Fibroblast of gingiva (primary cell): ENCODE measurements at regions not wholly inside any gene's neighbourhood (a gene's known extent, or its start where the extent isn't known, plus 50 kb on each side); places are given as distances from the start of the nearest gene placed in this dataset.
"Not testable (repeated sequence)": the region's sequence is repeated elsewhere in the genome, so short reads cannot be mapped to it uniquely, and the experiment has no call there.

Experiments
- DNase-seq: peaks from one replicate; pipeline ENCODE4 v3.0.0-alpha.2; 2011; ENCODE audit warnings: low read depth

- DNase-seq = no peak
Observed at GRCh38 chr15:31433091-31433490, 106.5 kb downstream of the KLF13 start.

GRCh38 chr15:31433574-31433973, 106.9 kb downstream of the KLF13 start:
- DNase-seq = no peak

GRCh38 chr15:31434275-31434587, 107.6 kb downstream of the KLF13 start:
- DNase-seq = no peak

GRCh38 chr15:31434588-31435260, 108.1 kb downstream of the KLF13 start:
- peak; percentile 57 for DNase-seq

- DNase-seq = peak; percentile 73
Observed at GRCh38 chr15:31435261-31435911, 108.8 kb downstream of the KLF13 start.

GRCh38 chr15:31435912-31436628, 109.4 kb downstream of the KLF13 start:
- DNase-seq = peak; percentile 31

- no peak for DNase-seq
Observed at GRCh38 chr15:31437686-31438085, 111.1 kb downstream of the KLF13 start.

GRCh38 chr15:31438601-31439265, 112.1 kb downstream of the KLF13 start:
- no peak for DNase-seq

GRCh38 chr15:31439328-31439727, 112.7 kb downstream of the KLF13 start:
- no peak for DNase-seq

- not testable (repeated sequence) for DNase-seq
Observed at GRCh38 chr15:31440216-31440615, 113.6 kb downstream of the KLF13 start.

GRCh38 chr15:31440754-31441311, 114.2 kb downstream of the KLF13 start:
- DNase-seq = peak; percentile 35

GRCh38 chr15:31442226-31442625, 115.6 kb downstream of the KLF13 start:
- no peak for DNase-seq

- DNase-seq = peak; percentile 88
Observed at GRCh38 chr15:31442699-31443111, 116.1 kb downstream of the KLF13 start.

- no peak for DNase-seq
Observed at GRCh38 chr15:31444844-31445243, 118.2 kb downstream of the KLF13 start.

GRCh38 chr15:31446546-31446945, 119.9 kb downstream of the KLF13 start:
- DNase-seq = no peak

GRCh38 chr15:31447931-31448634, 121.4 kb downstream of the KLF13 start:
- no peak for DNase-seq

- DNase-seq = no peak
Observed at GRCh38 chr15:31448635-31448979, 122.0 kb downstream of the KLF13 start.

- DNase-seq = no peak
Observed at GRCh38 chr15:31452595-31453557, 126.2 kb downstream of the KLF13 start.

- DNase-seq = no peak
Observed at GRCh38 chr15:31453558-31454318, 127.1 kb downstream of the KLF13 start.

- DNase-seq = no peak
Observed at GRCh38 chr15:31455499-31455898, 128.9 kb downstream of the KLF13 start.
